IPS DF 4.7 (cell line): ENCODE measurements at regions not wholly inside any gene's neighbourhood (a gene's known extent, or its start where the extent isn't known, plus 50 kb on each side); places are given as distances from the start of the nearest gene placed in this dataset.
"Not testable (repeated sequence)": the region's sequence is repeated elsewhere in the genome, so short reads cannot be mapped to it uniquely, and the experiment has no call there.

Experiments
- DNase-seq: peaks from one replicate; pipeline ENCODE4 v3.0.0-alpha.2; 2013; ENCODE audit warnings: low spot score; ENCODE audit errors: extremely low read depth

- no peak for DNase-seq
Measured at GRCh38 chr18:1039421-1039820, 134.8 kb downstream of the ADCYAP1 start.

GRCh38 chr18:1043039-1043438 is 138.4 kb downstream of the ADCYAP1 start:
- not testable (repeated sequence) for DNase-seq

GRCh38 chr18:1045658-1046057 is 141.0 kb downstream of the ADCYAP1 start:
- no peak for DNase-seq

GRCh38 chr18:1047406-1047805 is 142.7 kb downstream of the ADCYAP1 start:
- no peak for DNase-seq

GRCh38 chr18:1048032-1048431 is 143.4 kb downstream of the ADCYAP1 start:
- no peak for DNase-seq

GRCh38 chr18:1049173-1049572 is 144.5 kb downstream of the ADCYAP1 start:
- no peak for DNase-seq

GRCh38 chr18:1050012-1050657 is 145.5 kb downstream of the ADCYAP1 start:
- no peak for DNase-seq

GRCh38 chr18:1052301-1052700 is 147.6 kb downstream of the ADCYAP1 start:
- DNase-seq = no peak

GRCh38 chr18:1053331-1054315 is 149.0 kb downstream of the ADCYAP1 start:
- DNase-seq = no peak

- DNase-seq = no peak
Measured at GRCh38 chr18:1056404-1056803, 151.7 kb downstream of the ADCYAP1 start.

- DNase-seq = no peak
Measured at GRCh38 chr18:1057367-1057766, 152.7 kb downstream of the ADCYAP1 start.

- peak; percentile 36 for DNase-seq
Measured at GRCh38 chr18:1062588-1062987, 157.9 kb downstream of the ADCYAP1 start.

GRCh38 chr18:1075322-1075721 is 170.7 kb downstream of the ADCYAP1 start:
- no peak for DNase-seq

- DNase-seq = no peak
Measured at GRCh38 chr18:1075876-1076275, 171.2 kb downstream of the ADCYAP1 start.

GRCh38 chr18:1078301-1078700 is 173.6 kb downstream of the ADCYAP1 start:
- no peak for DNase-seq

- DNase-seq = not testable (repeated sequence)
Measured at GRCh38 chr18:1083675-1084074, 179.0 kb downstream of the ADCYAP1 start.

- DNase-seq = no peak
Measured at GRCh38 chr18:1090758-1091157, 186.1 kb downstream of the ADCYAP1 start.

- no peak for DNase-seq
Measured at GRCh38 chr18:1092228-1092627, 187.6 kb downstream of the ADCYAP1 start.

GRCh38 chr18:1094409-1094808 is 189.7 kb downstream of the ADCYAP1 start:
- DNase-seq = no peak

- DNase-seq = not testable (repeated sequence)
Measured at GRCh38 chr18:1097991-1098735, 193.5 kb downstream of the ADCYAP1 start.

GRCh38 chr18:1102848-1103247 is 198.2 kb downstream of the ADCYAP1 start:
- DNase-seq = no peak

GRCh38 chr18:1103537-1103936 is 198.9 kb downstream of the ADCYAP1 start:
- no peak for DNase-seq
